Neuron (in vitro differentiated cells): ENCODE measurements at regions not wholly inside any gene's neighbourhood (a gene's known extent, or its start where the extent isn't known, plus 50 kb on each side); places are given as distances from the start of the nearest gene placed in this dataset.

Experiments
- H2AFZ ChIP-seq: one replicate; pipeline ENCODE4 v1.6.1; 2013; ENCODE audit warnings: low read depth, mild to moderate bottlenecking, inconsistent platforms, low read length, moderate library complexity
- H3K27me3 ChIP-seq: one replicate; pipeline ENCODE4 v1.6.1; 2013; ENCODE audit warnings: low read length; ENCODE audit not compliant: insufficient read depth
- H3K36me3 ChIP-seq: one replicate; pipeline ENCODE4 v1.6.1; 2013; ENCODE audit warnings: low read length; ENCODE audit not compliant: insufficient read depth
- H3K4me1 ChIP-seq: one replicate; pipeline ENCODE4 v1.6.1; 2013; ENCODE audit warnings: low read length; ENCODE audit not compliant: insufficient read depth
- H3K4me3 ChIP-seq: 2 replicates; pipeline ENCODE4 v1.5.1; 2013; ENCODE audit warnings: mild to moderate bottlenecking, low read length, moderate library complexity
- H3K9me3 ChIP-seq: one replicate; pipeline ENCODE4 v1.6.1; 2013; ENCODE audit warnings: low read length

DNA sequence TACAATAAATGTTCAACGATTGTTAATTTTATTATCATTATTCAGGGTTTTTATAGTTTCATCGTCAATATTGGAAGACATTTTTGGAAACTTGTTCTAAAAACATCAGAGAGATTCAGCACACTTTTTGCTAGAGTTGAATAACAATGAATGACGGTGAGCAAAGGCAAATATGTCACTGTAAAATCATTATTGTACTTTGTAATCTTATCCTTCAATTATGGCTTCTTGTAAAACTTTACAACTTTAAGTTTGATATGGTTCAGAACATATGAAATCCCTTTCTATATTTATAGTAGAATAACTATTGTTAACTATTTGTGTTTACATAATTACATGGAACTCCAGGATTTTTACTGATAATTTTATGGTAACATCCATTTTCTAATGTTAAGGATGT lies 167.8 kb upstream of the SEMA3A start:
- H3K9me3 ChIP-seq = no peaks in the 10 kb centered on the region
- H2AFZ ChIP-seq = no peak overlapping the region
- H3K4me1 ChIP-seq = peaks cover 4% of the 10 kb centered on the region
- no peak overlapping the region for H3K4me3 ChIP-seq
- no peaks in the 10 kb centered on the region for H3K36me3 ChIP-seq
- no peaks in the 10 kb centered on the region for H3K27me3 ChIP-seq

DNA sequence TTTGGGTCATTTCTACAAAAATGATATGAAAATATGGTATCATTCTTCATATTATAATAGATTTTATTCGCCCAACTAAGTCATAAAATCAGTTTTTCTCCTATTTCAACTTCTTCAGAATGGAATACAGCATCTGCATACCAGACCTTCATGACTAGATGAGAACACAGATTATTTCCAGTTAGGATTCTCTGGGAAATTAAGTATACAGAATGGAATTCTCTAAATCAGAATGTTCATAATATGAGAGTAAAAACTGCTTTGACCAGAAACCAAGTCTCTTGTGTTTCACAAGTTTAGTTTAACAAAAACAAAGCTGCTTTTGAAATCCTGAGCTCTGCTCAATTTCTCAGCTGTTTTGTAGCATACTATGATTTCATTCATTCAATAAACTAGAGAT lies 160.3 kb upstream of the SEMA3A start:
- no peak overlapping the region for H3K4me3 ChIP-seq
- no peaks in the 10 kb centered on the region for H3K9me3 ChIP-seq
- peak overlapping the region; percentile 36 for H2AFZ ChIP-seq
- H3K27me3 ChIP-seq = no peaks in the 10 kb centered on the region
- H3K4me1 ChIP-seq = no peaks in the 10 kb centered on the region
- H3K36me3 ChIP-seq = no peaks in the 10 kb centered on the region

DNA sequence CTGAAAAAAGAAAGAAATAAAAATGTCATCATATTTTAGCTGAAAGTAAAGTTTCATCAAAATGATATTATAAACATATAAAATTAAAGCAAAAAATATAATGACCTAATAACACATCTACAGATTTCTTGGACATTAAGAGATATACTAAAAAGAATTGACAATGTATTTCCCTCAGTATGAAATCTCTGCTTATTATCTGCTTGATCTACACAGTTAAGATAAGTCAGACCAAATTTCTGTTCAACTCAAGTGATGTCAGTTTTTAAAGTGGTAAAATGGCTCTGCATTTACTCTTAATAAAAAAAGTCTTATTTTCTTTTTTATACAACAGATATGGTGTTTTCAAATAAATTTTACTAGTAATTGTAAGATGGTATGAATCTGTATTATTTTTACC lies 159.4 kb upstream of the SEMA3A start:
- no peak overlapping the region for H3K4me3 ChIP-seq
- no peak overlapping the region for H2AFZ ChIP-seq
- H3K36me3 ChIP-seq = no peaks in the 10 kb centered on the region
- no peaks in the 10 kb centered on the region for H3K9me3 ChIP-seq
- no peaks in the 10 kb centered on the region for H3K4me1 ChIP-seq
- no peaks in the 10 kb centered on the region for H3K27me3 ChIP-seq

DNA sequence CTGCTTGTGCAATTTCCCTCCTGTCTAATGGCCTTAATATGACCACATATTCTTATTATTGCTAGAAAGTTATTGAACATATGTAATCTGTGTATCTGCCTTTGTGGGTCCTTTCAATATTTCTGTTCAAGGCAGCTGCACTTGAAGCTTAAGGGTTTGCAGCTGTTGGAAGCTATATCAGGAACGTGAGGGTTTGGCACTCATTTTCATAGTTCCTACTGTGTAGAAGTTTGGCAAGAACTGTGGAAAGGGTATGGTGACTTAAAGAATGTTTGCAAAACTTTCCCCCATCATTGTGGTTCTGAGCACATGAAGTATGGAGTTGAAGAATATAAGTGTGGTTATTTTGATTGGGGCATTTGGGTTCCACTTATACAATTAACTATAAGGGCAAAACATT lies 144.7 kb upstream of the SEMA3A start:
- peaks cover 15% of the 10 kb centered on the region for H3K4me1 ChIP-seq
- no peaks in the 10 kb centered on the region for H3K36me3 ChIP-seq
- no peak overlapping the region for H2AFZ ChIP-seq
- no peaks in the 10 kb centered on the region for H3K9me3 ChIP-seq
- H3K27me3 ChIP-seq = no peaks in the 10 kb centered on the region
- no peak overlapping the region for H3K4me3 ChIP-seq

DNA sequence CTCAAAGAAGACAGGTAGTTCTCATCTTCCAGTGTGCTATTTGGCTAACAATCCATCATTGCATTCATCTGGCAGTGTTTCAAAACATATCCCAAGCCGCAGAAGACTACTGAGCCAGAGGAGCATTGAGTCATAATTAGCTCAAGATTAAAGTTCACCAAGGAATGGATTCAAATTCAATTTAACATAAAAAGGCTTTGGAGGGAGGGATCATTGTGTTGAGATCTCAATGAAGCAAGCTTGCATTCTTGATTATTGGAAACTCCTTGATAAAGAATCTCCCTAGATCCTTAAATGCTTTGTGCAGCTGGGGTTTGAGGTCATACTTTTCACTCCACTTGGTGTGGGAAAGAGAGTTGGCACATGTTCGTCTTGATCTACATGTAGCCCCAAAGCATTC lies 142.8 kb upstream of the SEMA3A start:
- H3K4me1 ChIP-seq = peaks cover 15% of the 10 kb centered on the region
- H2AFZ ChIP-seq = peak overlapping the region; percentile 76
- no peaks in the 10 kb centered on the region for H3K9me3 ChIP-seq
- H3K36me3 ChIP-seq = no peaks in the 10 kb centered on the region
- no peaks in the 10 kb centered on the region for H3K27me3 ChIP-seq
- no peak overlapping the region for H3K4me3 ChIP-seq

DNA sequence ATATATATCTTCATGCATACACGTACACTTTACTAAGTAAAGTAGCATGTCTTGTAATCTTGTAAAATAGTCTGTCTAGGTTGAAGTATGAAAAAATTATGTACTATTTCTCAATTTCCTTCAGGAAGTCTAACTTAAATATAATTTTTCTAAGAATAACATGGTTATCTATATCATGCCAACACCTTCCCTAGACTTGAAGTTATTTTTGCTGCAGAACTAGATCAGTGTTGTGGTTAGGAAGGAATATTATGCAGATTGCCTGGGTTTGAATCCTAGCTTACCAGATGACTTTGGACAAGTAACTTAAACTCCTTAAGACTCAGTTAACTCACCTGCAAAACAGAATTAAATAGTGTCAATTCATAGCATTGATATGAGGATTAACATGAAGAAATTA lies 142.2 kb upstream of the SEMA3A start:
- H3K4me1 ChIP-seq = peaks cover 17% of the 10 kb centered on the region
- H3K27me3 ChIP-seq = no peaks in the 10 kb centered on the region
- no peaks in the 10 kb centered on the region for H3K9me3 ChIP-seq
- H3K36me3 ChIP-seq = no peaks in the 10 kb centered on the region
- no peak overlapping the region for H3K4me3 ChIP-seq
- peak overlapping the region; percentile 76 for H2AFZ ChIP-seq

DNA sequence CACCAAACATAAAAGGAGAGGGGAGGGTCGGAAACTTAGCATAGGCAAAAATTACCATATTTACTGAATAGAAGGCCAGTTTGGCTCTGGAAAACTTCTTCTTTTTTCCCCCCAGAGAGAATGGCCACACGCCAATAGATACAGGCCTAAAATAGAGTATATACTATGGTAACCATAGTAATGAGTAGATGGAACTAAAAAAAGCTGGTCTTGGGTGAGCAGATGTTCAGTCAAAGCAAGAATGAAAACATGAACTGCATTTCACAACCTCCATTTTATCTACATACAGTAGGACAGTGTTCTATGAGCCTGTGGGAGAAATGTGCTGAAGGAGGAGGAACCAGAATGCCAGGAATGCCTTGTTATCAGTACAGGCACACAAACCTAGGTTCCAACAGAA lies 141.7 kb upstream of the SEMA3A start:
- Histone ChIP-seq H3K27me3 (no peaks in the 10 kb centered on the region), H2AFZ (peak overlapping the region; percentile 76), H3K9me3 (no peaks in the 10 kb centered on the region), H3K4me1 (peaks cover 21% of the 10 kb centered on the region), H3K36me3 (no peaks in the 10 kb centered on the region), H3K4me3 (no peak overlapping the region)

DNA sequence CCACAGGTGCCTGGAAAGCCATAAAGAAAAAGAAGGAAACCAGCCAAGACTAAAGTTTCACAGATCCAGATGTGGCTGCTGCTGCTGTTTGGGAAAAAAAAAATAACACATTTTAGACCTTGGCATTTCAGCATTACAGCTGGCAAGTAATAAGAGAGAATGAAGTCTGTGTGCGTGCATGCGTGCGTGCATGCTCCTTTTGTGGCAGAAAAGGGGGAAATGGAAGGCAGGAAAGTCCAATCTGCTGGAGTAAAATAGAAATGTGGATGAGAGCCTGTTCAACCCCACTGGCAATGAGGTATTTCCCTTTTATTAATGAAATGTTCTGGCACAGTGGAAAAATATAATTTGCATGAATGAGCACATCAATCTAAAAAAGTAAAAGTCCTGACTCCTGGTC lies 137.0 kb upstream of the SEMA3A start:
- Histone ChIP-seq H3K9me3 (no peaks in the 10 kb centered on the region), H3K27me3 (no peaks in the 10 kb centered on the region), H3K4me3 (no peak overlapping the region), H3K36me3 (no peaks in the 10 kb centered on the region), H2AFZ (peak overlapping the region; percentile 67), H3K4me1 (peaks cover 15% of the 10 kb centered on the region)

DNA sequence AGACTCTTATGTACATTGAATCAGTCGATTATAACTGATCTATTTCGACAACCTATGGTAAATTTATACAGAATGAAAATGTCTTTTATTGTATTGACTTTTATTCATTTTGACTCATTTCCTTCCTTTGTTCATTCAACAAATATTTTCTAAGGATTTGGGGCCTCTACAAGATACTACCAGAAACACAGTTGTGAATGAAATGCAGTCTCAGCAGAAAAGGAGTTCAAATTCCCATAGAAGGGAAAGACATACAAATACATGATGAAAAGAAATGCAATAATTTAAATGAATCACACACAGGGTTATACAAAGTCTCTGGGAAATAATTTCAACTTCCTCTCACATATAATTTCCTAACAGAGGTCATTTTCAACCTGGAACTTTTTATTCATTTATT lies 134.0 kb upstream of the SEMA3A start:
- Histone ChIP-seq H3K4me1 (peaks cover 6% of the 10 kb centered on the region), H3K27me3 (no peaks in the 10 kb centered on the region), H2AFZ (no peak overlapping the region)

DNA sequence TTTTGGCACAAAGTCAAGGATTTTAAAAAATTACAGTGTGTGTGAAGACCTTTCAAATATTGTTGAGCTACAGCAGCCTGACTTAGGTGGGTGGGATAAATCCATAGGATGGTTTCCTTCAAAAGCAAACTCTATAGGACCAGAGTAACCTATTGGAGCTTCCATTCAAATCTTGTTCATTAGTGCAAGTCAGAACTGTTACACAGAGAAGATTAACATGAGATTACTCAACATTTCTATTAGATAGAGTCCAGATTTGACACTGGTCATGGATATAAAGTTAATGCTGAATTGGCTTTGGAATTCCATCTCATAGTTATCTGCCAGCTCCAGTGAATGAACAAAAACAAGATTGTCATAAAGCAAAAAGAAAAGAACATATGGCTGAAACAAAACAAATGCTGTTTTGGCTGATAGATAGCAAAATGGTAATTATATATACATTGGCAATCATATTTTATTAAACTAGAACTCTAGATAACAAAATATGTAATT lies 129.6 kb upstream of the SEMA3A start:
- Histone ChIP-seq H3K36me3 (no peaks in the 10 kb centered on the region), H3K4me1 (no peaks in the 10 kb centered on the region), H2AFZ (no peak overlapping the region), H3K27me3 (no peaks in the 10 kb centered on the region), H3K4me3 (no peak overlapping the region), H3K9me3 (no peaks in the 10 kb centered on the region)

More for the DNA sequence above, 134.0 kb upstream of the SEMA3A start:
- Histone ChIP-seq H3K9me3 (no peaks in the 10 kb centered on the region), H3K36me3 (no peaks in the 10 kb centered on the region), H3K4me3 (no peak overlapping the region)

DNA sequence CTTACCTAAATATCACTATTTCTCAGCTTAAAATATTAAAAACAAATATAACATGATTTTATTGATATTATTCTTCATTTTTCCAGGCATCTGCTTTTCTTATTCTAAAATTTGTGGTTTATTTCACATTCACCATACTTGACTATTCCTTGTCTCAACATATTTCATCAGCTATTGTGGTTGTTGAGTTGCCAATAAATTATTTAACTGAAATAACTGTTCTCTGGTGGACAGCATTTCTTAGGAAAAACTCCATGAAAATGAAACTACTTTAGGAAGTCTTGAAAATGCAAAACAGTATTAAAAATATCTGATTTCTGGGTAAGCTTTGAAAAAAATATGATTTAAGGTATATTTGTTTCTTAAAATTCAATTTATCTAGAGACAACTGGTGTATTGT lies 122.9 kb upstream of the SEMA3A start:
- Histone ChIP-seq H3K36me3 (no peaks in the 10 kb centered on the region), H3K4me3 (no peak overlapping the region), H3K4me1 (no peaks in the 10 kb centered on the region), H3K27me3 (no peaks in the 10 kb centered on the region), H2AFZ (no peak overlapping the region), H3K9me3 (no peaks in the 10 kb centered on the region)

DNA sequence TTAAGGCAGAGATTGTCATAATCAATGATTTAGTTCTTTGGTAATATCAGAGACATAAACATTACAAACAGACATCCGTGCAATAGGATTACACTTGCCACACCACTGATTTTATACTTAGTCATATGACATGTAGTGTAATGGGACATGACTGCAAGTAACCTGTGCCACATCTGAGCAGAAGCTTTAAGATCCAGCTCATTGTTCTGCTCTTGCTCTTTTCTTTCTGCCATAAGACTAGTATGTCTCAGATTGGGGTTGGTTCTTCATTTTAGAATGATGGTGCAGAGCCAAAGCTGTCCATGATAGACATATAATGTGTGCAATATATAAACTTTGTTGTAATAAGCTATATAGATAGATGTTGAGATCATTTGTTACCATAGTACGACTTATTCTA lies 119.7 kb upstream of the SEMA3A start:
- Histone ChIP-seq H3K27me3 (no peaks in the 10 kb centered on the region), H2AFZ (no peak overlapping the region)

DNA sequence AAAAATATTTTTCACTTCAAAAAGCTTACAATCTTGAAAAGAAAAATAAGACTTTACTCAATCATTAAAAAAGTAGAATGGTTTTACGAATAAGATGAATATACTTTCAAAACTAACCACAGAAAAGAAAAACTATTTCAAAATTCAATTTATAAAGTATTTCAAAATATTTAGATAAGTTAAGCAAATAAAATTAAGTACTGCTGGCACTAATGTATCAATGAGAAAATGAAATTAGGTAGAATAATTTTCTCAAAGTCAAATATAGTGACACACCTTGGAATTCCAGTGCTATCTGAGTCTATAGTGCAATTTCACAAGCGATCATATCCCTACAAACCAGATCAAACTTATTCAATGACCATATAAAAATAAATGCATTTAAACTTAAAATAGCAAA lies 109.8 kb upstream of the SEMA3A start:
- H3K9me3 ChIP-seq = no peaks in the 10 kb centered on the region
- H2AFZ ChIP-seq = no peak overlapping the region
- no peak overlapping the region for H3K4me3 ChIP-seq
- H3K4me1 ChIP-seq = no peaks in the 10 kb centered on the region
- no peaks in the 10 kb centered on the region for H3K27me3 ChIP-seq
- H3K36me3 ChIP-seq = no peaks in the 10 kb centered on the region

More for the DNA sequence above, 119.7 kb upstream of the SEMA3A start:
- Histone ChIP-seq H3K36me3 (no peaks in the 10 kb centered on the region), H3K4me1 (no peaks in the 10 kb centered on the region), H3K9me3 (no peaks in the 10 kb centered on the region), H3K4me3 (no peak overlapping the region)

DNA sequence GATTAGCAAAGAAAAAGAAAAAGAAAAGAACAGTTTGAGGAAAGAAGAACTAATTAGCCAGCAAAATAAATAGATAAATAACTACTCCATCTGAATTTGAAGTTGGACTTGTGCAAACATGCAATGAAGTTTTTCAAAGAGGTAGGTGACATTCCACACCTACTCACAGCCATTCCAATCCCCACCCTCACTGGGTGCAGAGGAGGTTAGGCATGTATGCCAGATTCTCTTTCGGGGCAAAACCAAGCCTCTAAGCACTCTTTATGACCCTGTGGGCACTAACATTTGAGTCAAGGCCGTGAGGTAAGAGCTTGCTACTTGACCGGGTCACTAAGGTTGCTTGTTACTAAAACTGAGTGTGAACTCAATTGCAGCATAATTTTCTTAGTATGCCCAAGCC lies 108.4 kb upstream of the SEMA3A start:
- no peaks in the 10 kb centered on the region for H3K27me3 ChIP-seq

More for the DNA sequence above, 108.4 kb upstream of the SEMA3A start:
- Histone ChIP-seq H2AFZ (no peak overlapping the region), H3K4me1 (no peaks in the 10 kb centered on the region), H3K4me3 (no peak overlapping the region), H3K9me3 (no peaks in the 10 kb centered on the region), H3K36me3 (no peaks in the 10 kb centered on the region)
